RWPE2 (cell line): ENCODE measurements at regions not wholly inside any gene's neighbourhood (a gene's known extent, or its start where the extent isn't known, plus 50 kb on each side); places are given as distances from the start of the nearest gene placed in this dataset.

Source experiments
- ATAC-seq: fragments of 200-7000 bp; cut with Tn5 transposase; 3 replicates; pipeline ENCODE4 v1.9.1; 2021; ENCODE audit warnings: low read depth
- DNase-seq: peaks from one replicate; pipeline ENCODE4 v3.0.0-alpha.2; 2020; ENCODE audit warnings: low spot score
- H3K27ac ChIP-seq: fragments of 450-650 bp; 2 replicates; pipeline ENCODE4 v1.5.1; 2017; ENCODE audit warnings: mild to moderate bottlenecking; ENCODE audit not compliant: poor library complexity, severe bottlenecking
- H3K27me3 ChIP-seq: fragments of 250-450 bp; sonication (Bioruptor Pico); 2 replicates; pipeline ENCODE4 v1.5.1; 2021; ENCODE audit warnings: mild to moderate bottlenecking, moderate library complexity; ENCODE audit not compliant: insufficient read depth, poor library complexity, severe bottlenecking
- H3K36me3 ChIP-seq: fragments of 250-450 bp; sonication (Bioruptor Pico); 2 replicates; pipeline ENCODE4 v1.5.1; 2020; ENCODE audit warnings: low read depth, mild to moderate bottlenecking, moderate library complexity
- H3K4me1 ChIP-seq: fragments of 250-450 bp; sonication (Bioruptor Pico); 2 replicates; pipeline ENCODE4 v1.5.1; 2021; ENCODE audit warnings: mild to moderate bottlenecking, moderate library complexity; ENCODE audit not compliant: insufficient read depth, poor library complexity, severe bottlenecking
- H3K4me3 ChIP-seq: fragments of 250-450 bp; sonication (Bioruptor Pico); 2 replicates; pipeline ENCODE4 v1.5.1; 2021; ENCODE audit warnings: mild to moderate bottlenecking, moderate library complexity; ENCODE audit not compliant: severe bottlenecking
- H3K9me3 ChIP-seq: fragments of 250-450 bp; sonication (Bioruptor Pico); 2 replicates; pipeline ENCODE4 v1.5.1; 2021; ENCODE audit warnings: mild to moderate bottlenecking, moderate library complexity; ENCODE audit not compliant: severe bottlenecking
- TF ChIP-seq, protein P1 (sequence below): fragments of 450-650 bp; IDR thresholded peaks from one replicate; pipeline ENCODE4 v1.5.1; 2017; ENCODE audit warnings: mild to moderate bottlenecking, moderate library complexity; ENCODE audit not compliant: poor library complexity, severe bottlenecking

DNA sequence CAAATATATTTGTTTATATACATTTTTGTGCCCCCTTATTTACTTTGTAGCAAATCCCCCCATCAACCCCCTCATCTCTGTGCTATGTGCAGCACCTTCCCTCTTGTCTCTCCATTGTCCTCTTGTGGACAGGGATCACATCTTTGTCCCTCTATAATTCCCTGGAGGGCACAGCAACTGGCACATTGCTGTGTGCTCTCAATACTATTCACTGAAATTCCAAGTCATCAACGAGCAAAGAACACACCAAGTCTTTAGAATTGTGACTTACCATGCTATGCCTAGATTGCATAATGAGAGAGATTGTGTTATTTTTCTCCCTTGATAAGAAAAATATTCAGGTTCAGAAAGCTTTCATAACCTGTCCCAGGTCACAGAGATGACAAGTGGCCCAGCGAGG is 54.6 kb upstream of the ACAN start:
- H3K4me3 ChIP-seq, result no peak overlapping the region
- H3K4me1 ChIP-seq, result peaks cover 13% of the 10 kb centered on the region
- peaks cover 8% of the 10 kb centered on the region for H3K27me3 ChIP-seq
- TF ChIP-seq, protein P1, sequence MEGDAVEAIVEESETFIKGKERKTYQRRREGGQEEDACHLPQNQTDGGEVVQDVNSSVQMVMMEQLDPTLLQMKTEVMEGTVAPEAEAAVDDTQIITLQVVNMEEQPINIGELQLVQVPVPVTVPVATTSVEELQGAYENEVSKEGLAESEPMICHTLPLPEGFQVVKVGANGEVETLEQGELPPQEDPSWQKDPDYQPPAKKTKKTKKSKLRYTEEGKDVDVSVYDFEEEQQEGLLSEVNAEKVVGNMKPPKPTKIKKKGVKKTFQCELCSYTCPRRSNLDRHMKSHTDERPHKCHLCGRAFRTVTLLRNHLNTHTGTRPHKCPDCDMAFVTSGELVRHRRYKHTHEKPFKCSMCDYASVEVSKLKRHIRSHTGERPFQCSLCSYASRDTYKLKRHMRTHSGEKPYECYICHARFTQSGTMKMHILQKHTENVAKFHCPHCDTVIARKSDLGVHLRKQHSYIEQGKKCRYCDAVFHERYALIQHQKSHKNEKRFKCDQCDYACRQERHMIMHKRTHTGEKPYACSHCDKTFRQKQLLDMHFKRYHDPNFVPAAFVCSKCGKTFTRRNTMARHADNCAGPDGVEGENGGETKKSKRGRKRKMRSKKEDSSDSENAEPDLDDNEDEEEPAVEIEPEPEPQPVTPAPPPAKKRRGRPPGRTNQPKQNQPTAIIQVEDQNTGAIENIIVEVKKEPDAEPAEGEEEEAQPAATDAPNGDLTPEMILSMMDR, result no peak
- no peaks in the 10 kb centered on the region for H3K36me3 ChIP-seq
- H3K9me3 ChIP-seq, result no peaks in the 10 kb centered on the region
- ATAC-seq (no peak), DNase-seq (no peak)
- no peak overlapping the region for H3K27ac ChIP-seq

DNA sequence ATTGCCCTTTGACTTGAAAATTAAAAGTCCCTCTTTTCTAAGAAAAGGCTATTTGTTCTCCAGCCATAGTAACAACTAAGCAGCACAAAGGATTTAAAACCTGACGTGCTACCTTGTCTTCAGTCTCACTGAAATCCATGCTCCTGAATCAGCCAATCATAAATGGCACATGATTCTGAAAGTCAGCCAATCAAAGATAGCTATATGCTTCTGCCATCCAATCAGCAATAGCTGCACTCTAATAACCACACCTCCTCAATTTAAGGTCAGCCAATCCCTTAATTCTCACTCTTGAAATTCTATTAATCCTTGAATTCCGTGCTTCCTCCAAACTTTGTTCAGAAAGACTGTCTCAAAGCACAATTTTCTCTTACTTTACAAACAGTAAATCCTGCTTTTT is 53.5 kb upstream of the ACAN start:
- ATAC-seq (no peak), DNase-seq (no peak)
- Histone ChIP-seq H3K9me3 (no peaks in the 10 kb centered on the region), H3K27me3 (peaks cover 2% of the 10 kb centered on the region), H3K4me3 (no peak overlapping the region), H3K27ac (no peak overlapping the region), H3K36me3 (no peaks in the 10 kb centered on the region), H3K4me1 (peaks cover 13% of the 10 kb centered on the region)
- TF ChIP-seq, protein P1, result no peak

DNA sequence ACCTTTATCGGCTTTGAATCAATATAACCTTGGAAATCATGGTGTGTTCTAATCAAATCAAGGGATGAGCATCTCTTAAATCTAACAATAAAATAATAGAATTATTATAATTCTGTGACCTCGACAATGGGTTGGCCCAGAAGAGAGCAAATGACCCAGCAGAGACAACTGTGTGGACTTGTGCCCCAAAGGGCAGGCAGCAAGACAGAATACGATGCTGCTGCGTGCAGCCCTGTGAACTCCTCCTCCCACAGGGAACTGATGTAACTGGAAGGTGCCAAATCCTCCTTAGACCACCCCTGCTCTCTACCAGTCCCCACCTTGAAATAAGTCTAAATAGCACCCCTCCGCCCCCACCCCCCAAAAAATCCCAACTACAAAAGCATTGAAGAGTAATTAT is 50.7 kb upstream of the ACAN start:
- Histone ChIP-seq H3K9me3 (no peaks in the 10 kb centered on the region), H3K27ac (no peak overlapping the region), H3K4me1 (no peaks in the 10 kb centered on the region), H3K4me3 (no peak overlapping the region), H3K27me3 (peaks cover 2% of the 10 kb centered on the region), H3K36me3 (no peaks in the 10 kb centered on the region)
- ATAC-seq (no peak), DNase-seq (no peak)
- TF ChIP-seq, protein P1, result no peak

DNA sequence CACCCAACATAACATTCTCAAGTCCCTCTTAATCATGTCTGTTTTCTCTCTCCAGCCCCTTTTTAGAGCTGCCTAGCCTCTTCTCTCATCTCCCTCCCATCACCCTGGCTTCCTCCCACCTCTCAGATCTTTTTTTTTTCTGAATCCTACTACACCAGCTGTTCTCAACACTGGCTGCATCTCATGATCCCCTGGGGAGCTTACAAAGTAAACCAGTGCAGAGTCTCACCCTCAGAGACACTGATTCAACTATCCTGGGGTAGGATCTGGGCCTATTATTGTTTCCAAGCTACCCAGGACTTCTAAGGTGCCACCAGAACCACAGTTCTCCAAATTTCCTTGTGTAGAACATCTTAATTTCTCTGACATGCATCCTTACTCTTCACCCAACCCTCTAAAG is 50.3 kb upstream of the ACAN start:
- Histone ChIP-seq H3K4me1 (no peaks in the 10 kb centered on the region), H3K36me3 (no peaks in the 10 kb centered on the region), H3K4me3 (no peak overlapping the region), H3K27ac (no peak overlapping the region), H3K27me3 (peaks cover 2% of the 10 kb centered on the region), H3K9me3 (no peaks in the 10 kb centered on the region)
- ATAC-seq (no peak), DNase-seq (no peak)
- TF ChIP-seq, protein P1, result no peak
